T-cell (primary cell): ENCODE measurements at regions not wholly inside any gene's neighbourhood (a gene's known extent, or its start where the extent isn't known, plus 50 kb on each side); places are given as distances from the start of the nearest gene placed in this dataset.

Source experiments
- ATAC-seq, 4 experiments: fragments of 200-7000 bp in 3 of 4; fragments of 150-1000 bp in 1 of 4; cut with Tn5 transposase; replicated peaks in 1 of 4; 1 replicate in 3 of 4; 2 replicates in 1 of 4; pipeline ENCODE4 v1.10.0; 2021; ENCODE audit warnings: moderate library complexity in 3 of 4, mild to moderate bottlenecking in 2 of 4, moderate number of reproducible peaks in 1 of 4
- CTCF ChIA-PET, 2 donors: fragments of 300-600 bp; sonication (Branson Sonifier 250); formaldehyde crosslinking; loops; one replicate each; lab custom pipeline; 2022; ENCODE audit warnings: antibody characterized with exemption in 2 of 2; lab: Charles Lee
- POLR2A ChIA-PET, 2 donors: fragments of 300-600 bp; sonication (Branson Sonifier 250); formaldehyde crosslinking; loops; one replicate each; lab custom pipeline; 2022; ENCODE audit warnings: antibody characterized with exemption in 2 of 2; lab: Charles Lee
- DNase-seq, 35 experiments: peaks; one replicate each; pipeline versions ENCODE4 v3.0.0 to v3.0.0-alpha.2; 2013 to 2023
- H3K27ac ChIP-seq: one replicate; pipeline ENCODE4 v1.5.1; 2013; ENCODE audit warnings: low read length
- H3K27me3 ChIP-seq, 2 experiments: replicated peaks in 1 of 2; 1 replicate in 1 of 2; 2 replicates in 1 of 2; pipeline versions ENCODE4 v1.6.1 to v1.7.0; 2013; ENCODE audit warnings: low read length in 1 of 2, mixed read lengths in 1 of 2; ENCODE audit not compliant: control insufficient read depth in 2 of 2, insufficient read depth in 2 of 2; ENCODE audit errors: extremely low read depth in 1 of 2
- H3K36me3 ChIP-seq, 2 donors: 1 replicate in 1 of 2; 2 replicates in 1 of 2; pipeline versions ENCODE4 v1.6.1 to v1.7.0; 2013; ENCODE audit warnings: low read length in 1 of 2; ENCODE audit not compliant: control insufficient read depth in 2 of 2, insufficient read depth in 1 of 2; ENCODE audit errors: extremely low read depth in 1 of 2
- H3K4me1 ChIP-seq, 2 experiments: 1 replicate in 1 of 2; 2 replicates in 1 of 2; pipeline versions ENCODE4 v1.6.1 to v1.7.0; 2013; ENCODE audit warnings: low read length in 2 of 2, mixed read lengths in 1 of 2; ENCODE audit not compliant: insufficient read depth in 2 of 2, control insufficient read depth in 1 of 2; ENCODE audit errors: extremely low read depth in 1 of 2
- H3K4me3 ChIP-seq, 2 donors: 1 replicate in 1 of 2; 2 replicates in 1 of 2; pipeline versions ENCODE4 v1.5.1 to v1.7.0; 2013; ENCODE audit warnings: mild to moderate bottlenecking in 2 of 2, low read length in 1 of 2, moderate library complexity in 1 of 2; ENCODE audit not compliant: control insufficient read depth in 1 of 2; ENCODE audit errors: extremely low read depth in 1 of 2
- H3K9me3 ChIP-seq: 2 replicates; pipeline ENCODE4 v1.7.0; 2013
- H3K27ac Mint-ChIP-seq, 2 donors: one replicate each; pipeline ENCODE4 v1.8.0; 2020 to 2021; ENCODE audit warnings: mild to moderate bottlenecking in 2 of 2, mixed read lengths in 2 of 2
- H3K27me3 Mint-ChIP-seq, 2 donors: one replicate each; pipeline ENCODE4 v1.8.0; 2021 to 2022; ENCODE audit warnings: mixed read lengths in 2 of 2
- H3K36me3 Mint-ChIP-seq: one replicate; pipeline ENCODE4 v1.8.0; 2021; ENCODE audit warnings: mixed read lengths
- H3K4me1 Mint-ChIP-seq, 3 donors: one replicate each; pipeline ENCODE4 v1.8.0; 2020 to 2022; ENCODE audit warnings: mixed read lengths in 3 of 3, mild to moderate bottlenecking in 1 of 3
- H3K4me3 Mint-ChIP-seq, 3 donors: one replicate each; pipeline ENCODE4 v1.8.0; 2020 to 2022; ENCODE audit warnings: mild to moderate bottlenecking in 3 of 3, mixed read lengths in 3 of 3, moderate library complexity in 3 of 3
- H3K9me3 Mint-ChIP-seq, 3 donors: one replicate each; pipeline ENCODE4 v1.8.0; 2020 to 2022; ENCODE audit warnings: mixed read lengths in 3 of 3
- WGBS: methylation state at CpG from one replicate; pipeline ENCODE4 v1.1.5; 2013; ENCODE audit warnings: missing lambda C conversion rate; ENCODE audit not compliant: insufficient coverage; 5-methylcytosine and 5-hydroxymethylcytosine counted together

- Histone ChIP-seq H3K4me3 (no peak overlapping the region), H3K36me3 (no peaks in the 10 kb centered on the region), H3K9me3 (no peaks in the 10 kb centered on the region), H3K27me3 (no peaks in the 10 kb centered on the region), H3K27ac (no peak overlapping the region), H3K4me1 (no peaks in the 10 kb centered on the region)
- POLR2A ChIA-PET: no interaction called here
- Mint-ChIP-seq H3K36me3 (no peaks in the 10 kb centered on the region), H3K27me3 (no peaks in the 10 kb centered on the region), H3K4me3 (no peak overlapping the region), H3K27ac (no peak overlapping the region), H3K4me1 (no peaks in the 10 kb centered on the region), H3K9me3 (peaks cover 2 to 19% (median 7%) of the 10 kb centered on the region in 3 donors)
- CTCF ChIA-PET: no interaction called here
- ATAC-seq (no peak), DNase-seq (no peak)
- WGBS: no CpG with 5 or more reads among the region's 2 CpGs
Observed at GRCh38 chr12:125755512-125755911, 690.3 kb downstream of the AACS start.

DNA sequence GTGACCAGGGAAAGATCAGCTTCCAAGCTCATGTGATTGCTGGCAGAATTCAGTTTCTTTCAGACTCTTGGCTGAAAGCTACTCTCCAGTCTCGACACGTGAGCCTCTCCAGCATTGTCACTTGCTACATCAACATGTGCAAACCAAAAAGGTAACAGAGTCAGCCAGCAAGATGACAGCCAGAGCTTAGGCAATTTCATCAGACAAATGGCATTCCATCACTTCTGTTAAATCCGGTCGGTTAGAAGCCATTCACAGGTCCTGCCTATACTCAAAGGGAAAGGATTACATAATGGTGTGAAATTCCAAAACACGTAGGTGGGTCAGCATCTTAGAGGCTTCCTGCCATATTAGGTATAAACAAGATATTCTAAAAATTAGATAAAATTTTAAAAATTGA is 700.9 kb downstream of the AACS start:
- Mint-ChIP-seq H3K27ac (no peak overlapping the region), H3K4me3 (no peak overlapping the region), H3K27me3 (no peaks in the 10 kb centered on the region), H3K36me3 (no peaks in the 10 kb centered on the region), H3K4me1 (no peaks in the 10 kb centered on the region), H3K9me3 (peaks cover 0 to 7% (median 2%) of the 10 kb centered on the region in 3 donors)
- H3K9me3 ChIP-seq: no peaks in the 10 kb centered on the region
- H3K4me1 ChIP-seq: no peaks in the 10 kb centered on the region
- DNase-seq: no peak
- ATAC-seq: no peak
- H3K27me3 ChIP-seq: no peaks in the 10 kb centered on the region
- POLR2A ChIA-PET: no interaction called here
- no peak overlapping the region for H3K4me3 ChIP-seq
- no peaks in the 10 kb centered on the region for H3K36me3 ChIP-seq
- H3K27ac ChIP-seq: no peak overlapping the region
- 50% methylated on average over 2 of the region's 5 CpGs for WGBS
- CTCF ChIA-PET: no interaction called here

DNA sequence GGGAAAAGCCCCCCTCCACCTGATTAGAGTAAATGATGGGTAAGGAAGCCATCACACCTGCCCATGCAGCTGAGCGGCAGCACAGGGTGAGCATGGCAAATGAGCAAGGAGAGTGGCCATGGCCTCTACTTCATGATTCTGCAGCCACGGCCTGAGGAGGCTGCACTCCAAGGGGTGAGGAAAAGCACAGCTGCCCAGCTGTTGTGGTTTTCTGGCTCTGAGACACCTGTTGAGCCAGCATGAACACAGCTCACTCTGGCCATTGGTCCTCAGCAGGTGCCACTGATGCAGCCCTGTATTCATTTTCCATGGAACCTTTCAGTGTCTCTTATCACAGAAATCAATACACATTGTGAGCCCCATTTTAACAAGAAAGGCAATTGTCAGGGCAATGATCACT is 707.2 kb downstream of the AACS start:
- ChIA-PET POLR2A (no interaction called here), CTCF (no interaction called here)
- Mint-ChIP-seq H3K4me3 (no peak overlapping the region), H3K27ac (no peak overlapping the region), H3K27me3 (no peaks in the 10 kb centered on the region), H3K36me3 (no peaks in the 10 kb centered on the region), H3K4me1 (no peaks in the 10 kb centered on the region), H3K9me3 (peaks cover 0 to 4% (median 3%) of the 10 kb centered on the region in 3 donors)
- ATAC-seq (no peak), DNase-seq (no peak)
- no peaks in the 10 kb centered on the region for H3K4me1 ChIP-seq
- peaks cover 0 to 3% of the 10 kb centered on the region in 2 experiments for H3K27me3 ChIP-seq
- H3K36me3 ChIP-seq: no peaks in the 10 kb centered on the region
- no peak overlapping the region for H3K4me3 ChIP-seq
- 89% methylated on average over 2 of the region's 2 CpGs for WGBS
- no peaks in the 10 kb centered on the region for H3K9me3 ChIP-seq
- no peak overlapping the region for H3K27ac ChIP-seq

DNA sequence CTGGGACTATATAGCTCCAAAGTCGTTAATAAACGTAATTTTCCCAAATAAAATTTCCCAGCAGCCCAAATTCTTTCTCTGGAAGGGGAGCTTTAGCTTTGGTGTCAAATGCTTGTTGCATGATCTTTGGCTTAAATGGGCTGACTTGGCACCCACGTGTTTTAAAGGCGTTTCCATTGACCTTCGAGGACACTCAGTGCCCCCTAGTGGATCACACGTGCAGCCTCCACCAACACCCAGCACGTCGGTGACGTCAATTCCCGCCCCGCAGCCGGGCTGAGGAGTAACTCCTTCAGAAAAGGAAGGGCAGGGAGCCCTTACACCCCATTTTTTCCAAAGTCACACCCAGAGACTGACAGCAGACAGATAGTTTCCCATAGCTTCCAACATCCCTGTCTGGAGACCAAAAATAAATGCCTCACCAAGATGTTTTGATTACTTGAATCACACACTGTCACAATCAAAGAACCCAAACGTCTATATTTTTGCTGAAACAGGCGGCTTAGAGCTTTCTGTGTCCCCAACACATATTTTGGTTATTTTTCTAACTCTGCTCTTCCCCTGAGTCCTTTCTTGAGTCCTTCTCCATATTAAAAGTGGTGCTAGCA is 707.9 kb downstream of the AACS start:
- CTCF ChIA-PET: no interaction called here

GRCh38 chr12:125775507-125775906 is 710.3 kb downstream of the AACS start:
- Histone ChIP-seq H3K4me3 (no peak overlapping the region), H3K27me3 (peaks cover 0 to 3% of the 10 kb centered on the region in 2 experiments), H3K27ac (no peak overlapping the region), H3K4me1 (no peaks in the 10 kb centered on the region), H3K36me3 (no peaks in the 10 kb centered on the region), H3K9me3 (no peaks in the 10 kb centered on the region)
- no peak overlapping the region for H3K27ac Mint-ChIP-seq
- no peak overlapping the region for H3K4me3 Mint-ChIP-seq
- no peaks in the 10 kb centered on the region for H3K36me3 Mint-ChIP-seq
- no CpG with 5 or more reads among the region's 3 CpGs for WGBS
- H3K9me3 Mint-ChIP-seq: peaks cover 0 to 7% (median 3%) of the 10 kb centered on the region in 3 donors
- H3K4me1 Mint-ChIP-seq: no peaks in the 10 kb centered on the region
- ChIA-PET POLR2A (no interaction called here), CTCF (no interaction called here)
- no peak for DNase-seq
- no peak for ATAC-seq
- no peaks in the 10 kb centered on the region for H3K27me3 Mint-ChIP-seq

More for the DNA sequence above, 707.9 kb downstream of the AACS start:
- WGBS: 26% methylated on average over 5 of the region's 14 CpGs
- H3K9me3 ChIP-seq: no peaks in the 10 kb centered on the region
- ATAC-seq: no peak
- no peaks in the 10 kb centered on the region for H3K36me3 Mint-ChIP-seq
- H3K4me3 Mint-ChIP-seq: no peak overlapping the region
- H3K4me1 ChIP-seq: no peaks in the 10 kb centered on the region
- H3K27ac Mint-ChIP-seq: no peak overlapping the region
- DNase-seq: no peak
- H3K36me3 ChIP-seq: no peaks in the 10 kb centered on the region
- H3K9me3 Mint-ChIP-seq: peaks cover 0 to 4% (median 3%) of the 10 kb centered on the region in 3 donors
- no peaks in the 10 kb centered on the region for H3K4me1 Mint-ChIP-seq
- no peak overlapping the region for H3K27ac ChIP-seq
- H3K4me3 ChIP-seq: no peak overlapping the region
- H3K27me3 ChIP-seq: peaks cover 0 to 3% of the 10 kb centered on the region in 2 experiments
- POLR2A ChIA-PET: no interaction called here
- H3K27me3 Mint-ChIP-seq: no peaks in the 10 kb centered on the region

GRCh38 chr12:125776212-125776611 is 711.0 kb downstream of the AACS start:
- Mint-ChIP-seq H3K36me3 (no peaks in the 10 kb centered on the region), H3K27me3 (no peaks in the 10 kb centered on the region), H3K27ac (no peak overlapping the region), H3K4me3 (no peak overlapping the region), H3K9me3 (peaks cover 0 to 7% (median 3%) of the 10 kb centered on the region in 3 donors), H3K4me1 (no peaks in the 10 kb centered on the region)
- POLR2A ChIA-PET: no interaction called here
- Histone ChIP-seq H3K4me1 (no peaks in the 10 kb centered on the region), H3K36me3 (no peaks in the 10 kb centered on the region), H3K4me3 (no peak overlapping the region), H3K27ac (no peak overlapping the region), H3K9me3 (no peaks in the 10 kb centered on the region), H3K27me3 (peaks cover 0 to 3% of the 10 kb centered on the region in 2 experiments)
- no CpG with 5 or more reads among the region's 3 CpGs for WGBS
- no peak for ATAC-seq
- DNase-seq: no peak
- CTCF ChIA-PET: no interaction called here

GRCh38 chr12:125786143-125786542 is 720.9 kb downstream of the AACS start:
- POLR2A ChIA-PET: no interaction called here
- CTCF ChIA-PET: no interaction called here

More at GRCh38 chr12:125786143-125786542, 720.9 kb downstream of the AACS start:
- no peaks in the 10 kb centered on the region for H3K4me1 Mint-ChIP-seq
- H3K9me3 Mint-ChIP-seq: peaks cover 4 to 15% (median 7%) of the 10 kb centered on the region in 3 donors
- no peak overlapping the region for H3K27ac Mint-ChIP-seq
- Histone ChIP-seq H3K4me3 (no peak overlapping the region), H3K9me3 (no peaks in the 10 kb centered on the region), H3K27ac (no peak overlapping the region), H3K27me3 (no peaks in the 10 kb centered on the region), H3K36me3 (no peaks in the 10 kb centered on the region), H3K4me1 (no peaks in the 10 kb centered on the region)
- no peaks in the 10 kb centered on the region for H3K36me3 Mint-ChIP-seq
- WGBS: no CpG with 5 or more reads among the region's 2 CpGs
- ATAC-seq (no peak), DNase-seq (no peak)
- H3K4me3 Mint-ChIP-seq: no peak overlapping the region
- H3K27me3 Mint-ChIP-seq: no peaks in the 10 kb centered on the region
